K562 (cell line): ENCODE measurements at regions not wholly inside any gene's neighbourhood (a gene's known extent, or its start where the extent isn't known, plus 50 kb on each side); places are given as distances from the start of the nearest gene placed in this dataset.

Experiments used
- ERF ChIP-seq: fragments of 450-650 bp; formaldehyde crosslinking; IDR thresholded peaks from 2 replicates; pipeline ENCODE4 v1.4.0; 2020; ENCODE audit warnings: mild to moderate bottlenecking, mixed read lengths
- NBN ChIP-seq: fragments of 450-650 bp; IDR thresholded peaks from 2 replicates; pipeline ENCODE4 v1.6.1; 2016; ENCODE audit warnings: low read depth, mild to moderate bottlenecking
- TAF7 ChIP-seq: fragments of 450-650 bp; IDR thresholded peaks from 2 replicates; pipeline ENCODE4 v1.6.1; 2016; ENCODE audit warnings: missing genetic modification characterization, missing compliant biosample characterization
- TF ChIP-seq, protein P1 (sequence below), 2 experiments: fragments of 450-650 bp; formaldehyde crosslinking in 1 of 2; IDR thresholded peaks; 2 replicates each; pipeline versions ENCODE4 v1.4.0 to v1.6.1; 2014 to 2020; ENCODE audit warnings: mild to moderate bottlenecking in 2 of 2, borderline replicate concordance in 1 of 2, low read depth in 1 of 2

DNA sequence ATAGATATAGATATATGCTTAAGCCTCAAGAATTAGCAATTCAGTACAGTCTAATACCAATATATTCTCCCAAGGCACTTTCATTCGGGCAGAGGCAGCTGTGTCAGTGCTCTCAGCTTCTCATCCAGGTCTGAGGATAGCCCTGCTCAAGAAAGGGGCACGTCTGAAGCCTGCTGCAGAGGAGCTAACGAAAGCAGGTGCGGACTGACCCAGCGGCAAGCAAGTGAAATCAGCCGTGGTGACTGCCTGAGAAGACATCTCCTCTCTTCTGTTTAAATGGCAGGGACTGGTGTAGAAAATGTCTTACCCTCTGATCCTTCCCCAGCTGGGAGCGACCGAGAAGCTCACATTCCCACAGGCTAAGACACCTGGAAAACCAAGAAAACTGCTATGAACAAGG lies 468.6 kb downstream of the BRD1 start (continued):
- TF ChIP-seq, protein P1, sequence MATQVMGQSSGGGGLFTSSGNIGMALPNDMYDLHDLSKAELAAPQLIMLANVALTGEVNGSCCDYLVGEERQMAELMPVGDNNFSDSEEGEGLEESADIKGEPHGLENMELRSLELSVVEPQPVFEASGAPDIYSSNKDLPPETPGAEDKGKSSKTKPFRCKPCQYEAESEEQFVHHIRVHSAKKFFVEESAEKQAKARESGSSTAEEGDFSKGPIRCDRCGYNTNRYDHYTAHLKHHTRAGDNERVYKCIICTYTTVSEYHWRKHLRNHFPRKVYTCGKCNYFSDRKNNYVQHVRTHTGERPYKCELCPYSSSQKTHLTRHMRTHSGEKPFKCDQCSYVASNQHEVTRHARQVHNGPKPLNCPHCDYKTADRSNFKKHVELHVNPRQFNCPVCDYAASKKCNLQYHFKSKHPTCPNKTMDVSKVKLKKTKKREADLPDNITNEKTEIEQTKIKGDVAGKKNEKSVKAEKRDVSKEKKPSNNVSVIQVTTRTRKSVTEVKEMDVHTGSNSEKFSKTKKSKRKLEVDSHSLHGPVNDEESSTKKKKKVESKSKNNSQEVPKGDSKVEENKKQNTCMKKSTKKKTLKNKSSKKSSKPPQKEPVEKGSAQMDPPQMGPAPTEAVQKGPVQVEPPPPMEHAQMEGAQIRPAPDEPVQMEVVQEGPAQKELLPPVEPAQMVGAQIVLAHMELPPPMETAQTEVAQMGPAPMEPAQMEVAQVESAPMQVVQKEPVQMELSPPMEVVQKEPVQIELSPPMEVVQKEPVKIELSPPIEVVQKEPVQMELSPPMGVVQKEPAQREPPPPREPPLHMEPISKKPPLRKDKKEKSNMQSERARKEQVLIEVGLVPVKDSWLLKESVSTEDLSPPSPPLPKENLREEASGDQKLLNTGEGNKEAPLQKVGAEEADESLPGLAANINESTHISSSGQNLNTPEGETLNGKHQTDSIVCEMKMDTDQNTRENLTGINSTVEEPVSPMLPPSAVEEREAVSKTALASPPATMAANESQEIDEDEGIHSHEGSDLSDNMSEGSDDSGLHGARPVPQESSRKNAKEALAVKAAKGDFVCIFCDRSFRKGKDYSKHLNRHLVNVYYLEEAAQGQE (IDR thresholded peaks at IDR 0.05; ENCODE audit: borderline replicate concordance): no peak
- TF ChIP-seq, protein P1 (CRISPR knock-in tag; IDR thresholded peaks at IDR 0.05; ENCODE audit: low read depth): no peak
- TF ChIP-seq ERF (no peak), TAF7 (tag) (no peak), NBN (no peak)
- TF ChIP-seq, all 486 proteins: peak for 0
